Body of pancreas (tissue), 4 donors: ENCODE measurements at regions not wholly inside any gene's neighbourhood (a gene's known extent, or its start where the extent isn't known, plus 50 kb on each side); places are given as distances from the start of the nearest gene placed in this dataset.

Experiments used
- POLR2A ChIP-seq, 3 donors: fragments of 450-650 bp; IDR thresholded peaks; one replicate each; pipeline ENCODE4 v1.6.1; 2016; ENCODE audit warnings: antibody characterized with exemption in 3 of 3, mild to moderate bottlenecking in 2 of 3
- TF ChIP-seq, protein P1 (sequence below), 7 experiments: fragments of 450-650 bp in 4 of 7; fragments of 200-600 bp in 3 of 7; sonication (generic) in 3 of 7; IDR thresholded peaks; one replicate each; pipeline ENCODE4 v1.5.1; 2016 to 2019; ENCODE audit warnings: antibody characterized with exemption in 7 of 7

DNA sequence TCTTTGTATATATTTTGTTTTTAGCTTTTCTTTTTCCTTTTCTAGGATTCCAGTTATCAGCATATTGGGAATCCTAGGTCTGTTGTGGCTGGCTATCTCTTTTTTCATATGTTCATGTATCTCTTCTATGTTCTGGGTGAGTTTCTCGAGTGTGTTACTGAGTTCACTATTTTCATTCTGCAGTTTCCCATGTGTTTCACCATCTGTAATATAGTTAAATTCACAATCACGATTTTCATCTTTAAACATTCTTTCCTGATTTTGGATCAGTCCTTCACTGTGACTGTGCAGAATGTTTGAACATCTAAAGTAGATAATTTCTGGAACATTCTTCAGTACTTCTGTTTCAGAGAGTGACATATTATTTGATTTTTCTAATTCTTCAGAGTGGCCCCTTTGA, 862.1 kb downstream of the OLFM4 start:
- TF ChIP-seq POLR2A (IDR thresholded peaks at IDR 0.05), result no peak
- TF ChIP-seq, protein P1, sequence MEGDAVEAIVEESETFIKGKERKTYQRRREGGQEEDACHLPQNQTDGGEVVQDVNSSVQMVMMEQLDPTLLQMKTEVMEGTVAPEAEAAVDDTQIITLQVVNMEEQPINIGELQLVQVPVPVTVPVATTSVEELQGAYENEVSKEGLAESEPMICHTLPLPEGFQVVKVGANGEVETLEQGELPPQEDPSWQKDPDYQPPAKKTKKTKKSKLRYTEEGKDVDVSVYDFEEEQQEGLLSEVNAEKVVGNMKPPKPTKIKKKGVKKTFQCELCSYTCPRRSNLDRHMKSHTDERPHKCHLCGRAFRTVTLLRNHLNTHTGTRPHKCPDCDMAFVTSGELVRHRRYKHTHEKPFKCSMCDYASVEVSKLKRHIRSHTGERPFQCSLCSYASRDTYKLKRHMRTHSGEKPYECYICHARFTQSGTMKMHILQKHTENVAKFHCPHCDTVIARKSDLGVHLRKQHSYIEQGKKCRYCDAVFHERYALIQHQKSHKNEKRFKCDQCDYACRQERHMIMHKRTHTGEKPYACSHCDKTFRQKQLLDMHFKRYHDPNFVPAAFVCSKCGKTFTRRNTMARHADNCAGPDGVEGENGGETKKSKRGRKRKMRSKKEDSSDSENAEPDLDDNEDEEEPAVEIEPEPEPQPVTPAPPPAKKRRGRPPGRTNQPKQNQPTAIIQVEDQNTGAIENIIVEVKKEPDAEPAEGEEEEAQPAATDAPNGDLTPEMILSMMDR (IDR thresholded peaks at IDR 0.05), result no peak
